Adipocyte (in vitro differentiated cells): ENCODE measurements at regions not wholly inside any gene's neighbourhood (a gene's known extent, or its start where the extent isn't known, plus 50 kb on each side); places are given as distances from the start of the nearest gene placed in this dataset.

ENCODE experiments used
- DNase-seq: peaks from one replicate; pipeline ENCODE4 v3.0.0-alpha.2; 2015; ENCODE audit warnings: low read depth
- H3K27me3 ChIP-seq: replicated peaks from 2 replicates; pipeline ENCODE4 v1.7.0; 2013; ENCODE audit warnings: mild to moderate bottlenecking, low read length, moderate library complexity; ENCODE audit not compliant: control insufficient read depth, insufficient read depth
- H3K36me3 ChIP-seq: 2 replicates; pipeline ENCODE4 v1.7.0; 2013; ENCODE audit warnings: low read length, mild to moderate bottlenecking, moderate library complexity; ENCODE audit not compliant: control insufficient read depth, insufficient read depth, severe bottlenecking
- H3K4me1 ChIP-seq: 2 replicates; pipeline ENCODE4 v1.7.0; 2013; ENCODE audit warnings: mild to moderate bottlenecking, low read length, moderate library complexity; ENCODE audit not compliant: control insufficient read depth, insufficient read depth
- H3K4me3 ChIP-seq: 2 replicates; pipeline ENCODE4 v1.7.0; 2013; ENCODE audit warnings: mild to moderate bottlenecking, low read length, moderate library complexity
- H3K9ac ChIP-seq: 2 replicates; pipeline ENCODE4 v1.7.0; 2013; ENCODE audit warnings: mild to moderate bottlenecking, low read length, moderate library complexity
- H3K9me3 ChIP-seq: 2 replicates; pipeline ENCODE4 v1.7.0; 2013; ENCODE audit warnings: mild to moderate bottlenecking, low read length, moderate library complexity; ENCODE audit not compliant: control insufficient read depth

DNA sequence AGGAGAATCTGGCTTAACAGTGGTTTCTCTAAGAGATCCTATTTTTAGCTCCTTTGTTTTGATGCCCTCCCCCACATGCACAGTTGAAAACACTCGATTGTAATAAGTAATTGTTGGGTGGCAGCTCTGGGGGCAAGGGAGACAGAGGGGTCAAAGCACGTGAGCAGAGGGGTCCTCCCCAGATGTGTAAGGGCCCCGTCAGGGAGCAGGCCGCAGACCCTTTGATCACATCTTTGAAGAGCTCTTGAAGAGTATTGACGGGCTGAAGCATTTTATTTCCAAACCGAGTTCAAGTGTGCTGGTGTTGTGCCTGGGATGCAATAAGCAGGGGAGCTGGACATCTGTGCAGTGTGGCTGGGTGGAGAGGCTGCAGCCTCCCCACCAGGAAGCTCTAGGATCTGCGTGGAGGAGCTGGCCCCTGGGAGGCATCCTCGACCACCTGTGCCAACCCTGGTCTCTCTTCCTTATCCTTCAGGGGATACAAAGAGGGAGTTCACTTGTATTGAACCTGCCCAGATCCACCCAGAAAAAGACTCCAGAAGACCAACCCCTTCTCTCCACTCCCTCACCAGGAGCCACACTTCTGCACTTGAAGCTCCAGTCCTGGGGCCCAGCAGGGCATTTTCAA, 473.0 kb upstream of the MGMT start:
- H3K4me1 ChIP-seq: no peaks in the 10 kb centered on the region
- H3K9me3 ChIP-seq: no peaks in the 10 kb centered on the region
- H3K27me3 ChIP-seq: no peaks in the 10 kb centered on the region
- no peak overlapping the region for H3K4me3 ChIP-seq
- DNase-seq: no peak
- no peaks in the 10 kb centered on the region for H3K36me3 ChIP-seq
- H3K9ac ChIP-seq: no peak overlapping the region

GRCh38 chr10:128994598-128995143, 472.4 kb upstream of the MGMT start:
- DNase-seq: no peak
- H3K36me3 ChIP-seq: no peaks in the 10 kb centered on the region
- H3K4me1 ChIP-seq: no peaks in the 10 kb centered on the region
- no peak overlapping the region for H3K4me3 ChIP-seq
- no peaks in the 10 kb centered on the region for H3K27me3 ChIP-seq
- no peaks in the 10 kb centered on the region for H3K9me3 ChIP-seq
- no peak overlapping the region for H3K9ac ChIP-seq

- H3K4me1 ChIP-seq: no peaks in the 10 kb centered on the region
- H3K27me3 ChIP-seq: no peaks in the 10 kb centered on the region
- H3K9me3 ChIP-seq: no peaks in the 10 kb centered on the region
- H3K36me3 ChIP-seq: no peaks in the 10 kb centered on the region
- no peak for DNase-seq
- H3K4me3 ChIP-seq: no peak overlapping the region
- no peak overlapping the region for H3K9ac ChIP-seq
Measured at GRCh38 chr10:128995676-128996075, 471.4 kb upstream of the MGMT start.

GRCh38 chr10:128996092-128996491, 470.9 kb upstream of the MGMT start:
- Histone ChIP-seq H3K9ac (no peak overlapping the region), H3K27me3 (no peaks in the 10 kb centered on the region), H3K36me3 (no peaks in the 10 kb centered on the region), H3K9me3 (no peaks in the 10 kb centered on the region), H3K4me3 (no peak overlapping the region), H3K4me1 (no peaks in the 10 kb centered on the region)
- DNase-seq: no peak

DNA sequence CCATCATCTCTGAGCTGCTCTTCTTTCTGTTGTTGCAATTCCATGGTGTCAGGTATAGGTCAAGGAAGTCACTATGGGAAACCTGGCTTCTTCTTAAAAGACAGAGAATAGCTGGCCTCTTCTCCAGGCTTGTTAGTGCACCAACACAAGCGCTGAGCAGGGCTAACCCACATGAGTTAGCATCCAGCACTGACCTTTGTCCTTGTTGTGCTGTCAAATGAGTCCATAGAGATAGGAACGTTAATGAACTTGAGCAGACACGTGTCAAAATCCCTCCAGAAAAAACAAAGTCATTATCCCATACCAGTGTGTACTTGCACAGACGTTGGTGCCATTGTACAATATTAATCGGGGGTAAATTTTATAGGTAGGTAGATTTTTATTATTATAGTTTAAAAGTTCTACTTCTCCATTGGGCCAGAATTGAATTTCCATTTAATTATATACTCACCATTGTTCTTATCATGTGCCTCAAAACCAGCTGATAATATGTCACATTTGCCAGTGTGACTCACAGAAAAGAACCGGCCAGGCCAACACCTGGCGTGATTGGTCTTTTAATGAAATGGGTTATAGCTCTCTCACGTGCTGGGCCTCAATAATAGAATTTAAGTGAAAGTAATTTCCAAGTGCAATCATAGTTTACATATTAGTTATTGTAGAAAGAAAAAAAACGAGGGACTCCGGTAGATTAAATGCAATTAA, 468.8 kb upstream of the MGMT start:
- Histone ChIP-seq H3K9ac (no peak overlapping the region), H3K27me3 (no peaks in the 10 kb centered on the region), H3K36me3 (no peaks in the 10 kb centered on the region), H3K9me3 (no peaks in the 10 kb centered on the region), H3K4me3 (no peak overlapping the region), H3K4me1 (no peaks in the 10 kb centered on the region)
- no peak for DNase-seq

DNA sequence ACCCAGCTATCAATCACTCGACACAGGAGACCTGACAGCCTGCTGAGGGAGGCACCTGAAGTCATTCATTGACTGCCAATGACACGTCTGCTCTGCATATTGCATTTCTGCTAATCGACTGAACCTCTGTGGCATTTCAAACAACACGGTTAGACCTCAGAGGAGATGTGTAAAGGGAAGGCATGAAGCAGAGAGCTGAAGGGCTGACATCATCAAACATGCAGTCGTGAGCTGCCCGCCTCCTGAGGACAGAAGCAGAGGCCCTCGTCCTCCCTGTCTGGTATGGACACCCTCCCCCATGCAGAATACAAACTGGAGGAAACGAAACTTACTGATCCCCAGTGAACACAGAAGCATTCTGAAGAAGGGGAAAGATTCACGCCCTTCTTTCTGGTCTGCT, 462.6 kb upstream of the MGMT start:
- H3K4me1 ChIP-seq: no peaks in the 10 kb centered on the region
- no peaks in the 10 kb centered on the region for H3K27me3 ChIP-seq
- H3K9ac ChIP-seq: no peak overlapping the region
- H3K4me3 ChIP-seq: no peak overlapping the region
- no peaks in the 10 kb centered on the region for H3K36me3 ChIP-seq
- no peak for DNase-seq
- peaks cover 10% of the 10 kb centered on the region for H3K9me3 ChIP-seq

- Histone ChIP-seq H3K4me1 (no peaks in the 10 kb centered on the region), H3K9me3 (peaks cover 13% of the 10 kb centered on the region), H3K27me3 (no peaks in the 10 kb centered on the region), H3K36me3 (no peaks in the 10 kb centered on the region), H3K9ac (no peak overlapping the region), H3K4me3 (no peak overlapping the region)
- DNase-seq: no peak
Measured at GRCh38 chr10:129005080-129005479, 462.0 kb upstream of the MGMT start.

- Histone ChIP-seq H3K9ac (no peak overlapping the region), H3K36me3 (no peaks in the 10 kb centered on the region), H3K27me3 (no peaks in the 10 kb centered on the region), H3K4me3 (no peak overlapping the region), H3K9me3 (peaks cover 13% of the 10 kb centered on the region), H3K4me1 (no peaks in the 10 kb centered on the region)
- DNase-seq: no peak
Measured at GRCh38 chr10:129005804-129006203, 461.2 kb upstream of the MGMT start.

- no peak for DNase-seq
- H3K27me3 ChIP-seq: no peaks in the 10 kb centered on the region
- H3K4me1 ChIP-seq: peaks cover 24% of the 10 kb centered on the region
- H3K4me3 ChIP-seq: no peak overlapping the region
- no peaks in the 10 kb centered on the region for H3K36me3 ChIP-seq
- no peaks in the 10 kb centered on the region for H3K9me3 ChIP-seq
- no peak overlapping the region for H3K9ac ChIP-seq
Measured at GRCh38 chr10:129018511-129018910, 448.5 kb upstream of the MGMT start.

DNA sequence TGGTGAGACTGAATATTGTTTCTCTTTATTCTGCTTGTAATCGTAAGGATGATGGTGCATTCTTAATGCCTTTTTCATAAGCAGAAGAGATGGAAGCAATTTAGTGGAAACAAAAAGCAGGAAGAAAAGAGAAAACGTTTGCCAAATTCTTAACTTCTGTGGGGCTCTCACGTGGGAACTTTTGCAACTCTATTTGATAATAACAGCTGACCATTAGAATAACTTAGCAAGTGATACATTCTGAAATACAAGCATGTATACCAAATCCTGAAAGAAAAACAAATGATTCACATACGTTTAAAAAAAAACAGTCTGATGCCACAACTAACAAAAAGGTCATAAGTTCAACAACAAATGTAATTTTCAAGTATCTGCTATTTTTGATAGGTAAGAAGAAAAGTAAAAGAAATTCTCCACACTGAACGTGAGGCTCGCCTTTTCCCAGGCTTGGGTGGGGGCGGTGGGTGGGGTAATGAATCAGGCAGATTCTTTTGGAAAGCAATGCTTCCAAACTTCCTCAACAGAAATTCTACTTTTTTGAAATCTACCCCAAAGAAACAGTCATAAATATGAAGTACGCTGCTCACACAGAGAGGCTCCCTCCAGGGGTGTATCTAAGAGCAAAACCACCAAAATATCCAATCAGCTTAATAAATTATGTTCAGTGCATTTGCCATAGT, 446.2 kb upstream of the MGMT start:
- no peak for DNase-seq
- no peak overlapping the region for H3K4me3 ChIP-seq
- no peaks in the 10 kb centered on the region for H3K36me3 ChIP-seq
- no peaks in the 10 kb centered on the region for H3K27me3 ChIP-seq
- peaks cover 24% of the 10 kb centered on the region for H3K4me1 ChIP-seq
- H3K9ac ChIP-seq: no peak overlapping the region
- H3K9me3 ChIP-seq: no peaks in the 10 kb centered on the region

GRCh38 chr10:129021594-129022304, 445.3 kb upstream of the MGMT start:
- Histone ChIP-seq H3K4me3 (no peak overlapping the region), H3K4me1 (peaks cover 24% of the 10 kb centered on the region), H3K27me3 (no peaks in the 10 kb centered on the region), H3K36me3 (no peaks in the 10 kb centered on the region), H3K9ac (no peak overlapping the region), H3K9me3 (no peaks in the 10 kb centered on the region)
- DNase-seq: no peak
